ENCODE measurements at regions not wholly inside any gene's neighbourhood (a gene's known extent, or its start where the extent isn't known, plus 50 kb on each side); places are given as distances from the start of the nearest gene placed in this dataset.

- Histone ChIP-seq H4K20me1 (ENCODE audit: control insufficient read depth, extremely low read depth, insufficient read depth, low read length) (no peaks in the 10 kb centered on the region), H3K4me2 (ENCODE audit: control insufficient read depth, extremely low read depth, insufficient read depth, low read depth, low read length) (no peak overlapping the region), H3K9ac (ENCODE audit: control insufficient read depth, extremely low read depth, insufficient read depth, low read length) (no peak overlapping the region), H3K4me3 (ENCODE audit: control insufficient read depth in 2 of 3, extremely low read depth in 1 of 3, insufficient read depth in 2 of 3, low read depth in 1 of 3, low read length in 3 of 3) (no peak overlapping the region), H3K9me1 (ENCODE audit: control insufficient read depth, extremely low read depth, insufficient read depth, low read length) (no peaks in the 10 kb centered on the region), H3K36me3 (ENCODE audit: control insufficient read depth in 2 of 2, extremely low read depth in 1 of 2, insufficient read depth in 2 of 2, low read length in 2 of 2) (no peaks in the 10 kb centered on the region), H3K79me2 (ENCODE audit: control insufficient read depth, insufficient read depth, low read length) (no peaks in the 10 kb centered on the region), H3K27ac (ENCODE audit: control insufficient read depth, insufficient read depth, low read length) (no peak overlapping the region), H3K4me1 (ENCODE audit: control insufficient read depth, extremely low read depth, insufficient read depth, low read length) (no peaks in the 10 kb centered on the region), H2AFZ (ENCODE audit: control insufficient read depth, low read length) (no peak overlapping the region), H3K27me3 (ENCODE audit: control insufficient read depth, extremely low read depth, insufficient read depth, low read length) (no peaks in the 10 kb centered on the region), H3K9me3 (ENCODE audit: control insufficient read depth, low read depth, low read length) (no peaks in the 10 kb centered on the region)
- DNase-seq (ENCODE audit: low read depth, low spot score) (no peak), FAIRE-seq (no peak)
- no peak for TF ChIP-seq EZH2 (IDR thresholded peaks at IDR 0.05; ENCODE audit: low read length)
- TF ChIP-seq, protein P1, sequence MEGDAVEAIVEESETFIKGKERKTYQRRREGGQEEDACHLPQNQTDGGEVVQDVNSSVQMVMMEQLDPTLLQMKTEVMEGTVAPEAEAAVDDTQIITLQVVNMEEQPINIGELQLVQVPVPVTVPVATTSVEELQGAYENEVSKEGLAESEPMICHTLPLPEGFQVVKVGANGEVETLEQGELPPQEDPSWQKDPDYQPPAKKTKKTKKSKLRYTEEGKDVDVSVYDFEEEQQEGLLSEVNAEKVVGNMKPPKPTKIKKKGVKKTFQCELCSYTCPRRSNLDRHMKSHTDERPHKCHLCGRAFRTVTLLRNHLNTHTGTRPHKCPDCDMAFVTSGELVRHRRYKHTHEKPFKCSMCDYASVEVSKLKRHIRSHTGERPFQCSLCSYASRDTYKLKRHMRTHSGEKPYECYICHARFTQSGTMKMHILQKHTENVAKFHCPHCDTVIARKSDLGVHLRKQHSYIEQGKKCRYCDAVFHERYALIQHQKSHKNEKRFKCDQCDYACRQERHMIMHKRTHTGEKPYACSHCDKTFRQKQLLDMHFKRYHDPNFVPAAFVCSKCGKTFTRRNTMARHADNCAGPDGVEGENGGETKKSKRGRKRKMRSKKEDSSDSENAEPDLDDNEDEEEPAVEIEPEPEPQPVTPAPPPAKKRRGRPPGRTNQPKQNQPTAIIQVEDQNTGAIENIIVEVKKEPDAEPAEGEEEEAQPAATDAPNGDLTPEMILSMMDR (optimal IDR thresholded peaks at IDR 0.05 in 1 of 3, IDR thresholded peaks at IDR 0.05 in 1 of 3, conservative IDR thresholded peaks at IDR 0.05 in 1 of 3; ENCODE audit: extremely low read depth in 1 of 3, insufficient read depth in 2 of 3, low read length in 3 of 3): no peak
- dilution Hi-C loops (cut with MboI; ENCODE audit: extremely low pct_ligation_motif_present, low sequenced_read_pairs): no loop called here
These were observed 594.3 kb upstream of the KLF4 start for GRCh38 chr9:108083796-108084352.

DNA sequence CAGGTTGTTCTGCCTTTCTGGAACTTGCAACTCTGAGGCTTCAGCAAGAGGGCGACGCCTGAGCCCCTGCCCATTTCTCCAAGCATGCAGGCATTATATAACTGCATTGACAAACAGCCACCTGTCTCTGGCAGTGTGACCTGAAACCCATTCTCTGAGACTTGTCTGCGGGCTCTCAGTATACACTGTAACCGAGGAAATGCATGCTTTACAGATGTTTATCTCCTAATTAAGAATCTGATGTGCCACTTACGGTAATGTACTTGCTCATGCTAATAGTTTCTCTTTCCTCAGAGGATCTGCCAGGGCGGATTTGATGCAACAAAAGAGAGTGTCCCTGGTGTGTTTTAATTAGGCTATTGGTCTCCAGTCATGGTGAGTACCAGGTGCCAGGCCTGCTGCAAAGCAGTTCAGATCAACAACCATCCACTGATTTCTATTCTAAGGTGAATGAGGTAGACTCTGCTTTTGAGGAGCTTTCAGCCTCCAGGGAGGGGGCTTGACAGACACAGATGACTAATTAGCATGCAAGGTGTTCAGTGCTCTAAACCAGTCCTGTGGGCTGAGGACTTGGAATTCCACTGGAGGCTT, 593.7 kb upstream of the KLF4 start:
- FAIRE-seq (no peak), DNase-seq (ENCODE audit: low read depth, low spot score) (no peak)
- H3K4me3 ChIP-seq (ENCODE audit: control insufficient read depth in 2 of 3, extremely low read depth in 1 of 3, insufficient read depth in 2 of 3, low read depth in 1 of 3, low read length in 3 of 3): no peak overlapping the region
- no peak overlapping the region for H3K27ac ChIP-seq (ENCODE audit: control insufficient read depth, insufficient read depth, low read length)
- no peaks in the 10 kb centered on the region for H3K9me3 ChIP-seq (ENCODE audit: control insufficient read depth, low read depth, low read length)
- no peaks in the 10 kb centered on the region for H3K79me2 ChIP-seq (ENCODE audit: control insufficient read depth, insufficient read depth, low read length)
- H3K4me2 ChIP-seq (ENCODE audit: control insufficient read depth, extremely low read depth, insufficient read depth, low read depth, low read length): no peak overlapping the region
- TF ChIP-seq EZH2 (IDR thresholded peaks at IDR 0.05; ENCODE audit: low read length): no peak
- TF ChIP-seq, protein P1 (optimal IDR thresholded peaks at IDR 0.05 in 1 of 3, IDR thresholded peaks at IDR 0.05 in 1 of 3, conservative IDR thresholded peaks at IDR 0.05 in 1 of 3; ENCODE audit: extremely low read depth in 1 of 3, insufficient read depth in 2 of 3, low read length in 3 of 3): no peak
- no peaks in the 10 kb centered on the region for H3K36me3 ChIP-seq (ENCODE audit: control insufficient read depth in 2 of 2, extremely low read depth in 1 of 2, insufficient read depth in 2 of 2, low read length in 2 of 2)
- H3K9ac ChIP-seq (ENCODE audit: control insufficient read depth, extremely low read depth, insufficient read depth, low read length): no peak overlapping the region
- dilution Hi-C loops (cut with MboI; ENCODE audit: extremely low pct_ligation_motif_present, low sequenced_read_pairs): no loop called here
- no peaks in the 10 kb centered on the region for H4K20me1 ChIP-seq (ENCODE audit: control insufficient read depth, extremely low read depth, insufficient read depth, low read length)
- H2AFZ ChIP-seq (ENCODE audit: control insufficient read depth, low read length): no peak overlapping the region
- H3K9me1 ChIP-seq (ENCODE audit: control insufficient read depth, extremely low read depth, insufficient read depth, low read length): no peaks in the 10 kb centered on the region
- H3K4me1 ChIP-seq (ENCODE audit: control insufficient read depth, extremely low read depth, insufficient read depth, low read length): no peaks in the 10 kb centered on the region
- no peaks in the 10 kb centered on the region for H3K27me3 ChIP-seq (ENCODE audit: control insufficient read depth, extremely low read depth, insufficient read depth, low read length)

Data from keratinocyte (primary cell).